ENCODE measurements at regions not wholly inside any gene's neighbourhood (a gene's known extent, or its start where the extent isn't known, plus 50 kb on each side); places are given as distances from the start of the nearest gene placed in this dataset.

GRCh38 chr12:88977115-88977514 lies 375.2 kb downstream of the DUSP6 start:
- Histone ChIP-seq H3K4me1 (ENCODE audit: control insufficient read depth in 2 of 2, insufficient read depth in 1 of 2, low read depth in 1 of 2, low read length in 2 of 2) (no peaks in the 10 kb centered on the region), H3K4me2 (ENCODE audit: insufficient read depth, low read length, poor library complexity, severe bottlenecking) (no peak overlapping the region), H3K4ac (ENCODE audit: low read length) (no peak overlapping the region), H2BK120ac (ENCODE audit: low read depth, low read length) (no peak overlapping the region), H3K36me3 (replicated peaks in 1 of 2; ENCODE audit: control insufficient read depth in 2 of 2, insufficient read depth in 2 of 2, low read length in 2 of 2) (no peaks in the 10 kb centered on the region), H3K4me3 (ENCODE audit: low read length in 2 of 2) (no peak overlapping the region), H3K18ac (ENCODE audit: low read length) (no peak overlapping the region), H3K14ac (ENCODE audit: low read length) (no peak overlapping the region), H4K91ac (ENCODE audit: low read depth, low read length, poor library complexity) (no peak overlapping the region), H3K23ac (ENCODE audit: low read depth, low read length, poor library complexity) (no peak overlapping the region), H3K27me3 (ENCODE audit: control insufficient read depth in 3 of 3, insufficient read depth in 3 of 3, low read depth in 1 of 3, low read length in 3 of 3) (no peaks in the 10 kb centered on the region), H2AK5ac (ENCODE audit: low read depth, low read length) (no peak overlapping the region), H2BK5ac (ENCODE audit: low read length) (no peak overlapping the region), H2BK15ac (ENCODE audit: low read length) (no peak overlapping the region), H3K9ac (ENCODE audit: low read depth, low read length, poor library complexity) (no peak overlapping the region), H3K27ac (replicated peaks; ENCODE audit: low read length) (no peak overlapping the region), H2BK12ac (ENCODE audit: low read length) (no peak overlapping the region), H3K9me3 (replicated peaks in 1 of 2; ENCODE audit: control insufficient read depth in 2 of 2, insufficient read depth in 1 of 2, low read depth in 1 of 2, low read length in 2 of 2) (no peaks in the 10 kb centered on the region), H2AFZ (ENCODE audit: low read length) (no peak overlapping the region), H4K8ac (ENCODE audit: low read depth, low read length) (no peak overlapping the region), H3K79me1 (ENCODE audit: low read depth, low read length) (no peaks in the 10 kb centered on the region)
- DNase-seq (ENCODE audit: low spot score): no peak
- WGBS, 2 donors (ENCODE audit: extremely low coverage in 2 of 2, insufficient read length in 2 of 2, insufficient replicate concordance in 1 of 2): no CpG with 5 or more reads among the region's 2 CpGs

GRCh38 chr12:88973998-88974397 lies 378.3 kb downstream of the DUSP6 start:
- WGBS, 2 donors (ENCODE audit: extremely low coverage in 2 of 2, insufficient read length in 2 of 2, insufficient replicate concordance in 1 of 2): no CpG with 5 or more reads among the region's 1 CpG
- no peak overlapping the region for H4K91ac ChIP-seq (ENCODE audit: low read depth, low read length, poor library complexity)
- no peak for DNase-seq (ENCODE audit: low spot score)

GRCh38 chr12:88970740-88971139 lies 381.6 kb downstream of the DUSP6 start:
- no peaks in the 10 kb centered on the region for H3K36me3 ChIP-seq (replicated peaks in 1 of 2; ENCODE audit: control insufficient read depth in 2 of 2, insufficient read depth in 2 of 2, low read length in 2 of 2)
- WGBS, 2 donors (ENCODE audit: extremely low coverage in 2 of 2, insufficient read length in 2 of 2, insufficient replicate concordance in 1 of 2): no CpG with 5 or more reads among the region's 1 CpG
- no peak overlapping the region for H2BK15ac ChIP-seq (ENCODE audit: low read length)

More at GRCh38 chr12:88973998-88974397, 378.3 kb downstream of the DUSP6 start:
- no peak overlapping the region for H3K9ac ChIP-seq (ENCODE audit: low read depth, low read length, poor library complexity)
- H2BK12ac ChIP-seq (ENCODE audit: low read length): no peak overlapping the region
- H3K79me1 ChIP-seq (ENCODE audit: low read depth, low read length): no peaks in the 10 kb centered on the region
- no peak overlapping the region for H2BK5ac ChIP-seq (ENCODE audit: low read length)
- H2BK15ac ChIP-seq (ENCODE audit: low read length): no peak overlapping the region
- H3K14ac ChIP-seq (ENCODE audit: low read length): no peak overlapping the region
- no peaks in the 10 kb centered on the region for H3K4me1 ChIP-seq (ENCODE audit: control insufficient read depth in 2 of 2, insufficient read depth in 1 of 2, low read depth in 1 of 2, low read length in 2 of 2)
- H2BK120ac ChIP-seq (ENCODE audit: low read depth, low read length): no peak overlapping the region
- H3K4me3 ChIP-seq (ENCODE audit: low read length in 2 of 2): no peak overlapping the region
- no peaks in the 10 kb centered on the region for H3K27me3 ChIP-seq (ENCODE audit: control insufficient read depth in 3 of 3, insufficient read depth in 3 of 3, low read depth in 1 of 3, low read length in 3 of 3)
- H3K4me2 ChIP-seq (ENCODE audit: insufficient read depth, low read length, poor library complexity, severe bottlenecking): no peak overlapping the region
- no peaks in the 10 kb centered on the region for H3K9me3 ChIP-seq (replicated peaks in 1 of 2; ENCODE audit: control insufficient read depth in 2 of 2, insufficient read depth in 1 of 2, low read depth in 1 of 2, low read length in 2 of 2)
- H3K23ac ChIP-seq (ENCODE audit: low read depth, low read length, poor library complexity): no peak overlapping the region
- no peaks in the 10 kb centered on the region for H3K36me3 ChIP-seq (replicated peaks in 1 of 2; ENCODE audit: control insufficient read depth in 2 of 2, insufficient read depth in 2 of 2, low read length in 2 of 2)
- H3K27ac ChIP-seq (replicated peaks; ENCODE audit: low read length): no peak overlapping the region
- no peak overlapping the region for H4K8ac ChIP-seq (ENCODE audit: low read depth, low read length)
- H2AK5ac ChIP-seq (ENCODE audit: low read depth, low read length): no peak overlapping the region
- H3K18ac ChIP-seq (ENCODE audit: low read length): no peak overlapping the region
- H3K4ac ChIP-seq (ENCODE audit: low read length): no peak overlapping the region
- H2AFZ ChIP-seq (ENCODE audit: low read length): no peak overlapping the region

GRCh38 chr12:88969127-88969526 lies 383.2 kb downstream of the DUSP6 start:
- H3K4me1 ChIP-seq (ENCODE audit: control insufficient read depth in 2 of 2, insufficient read depth in 1 of 2, low read depth in 1 of 2, low read length in 2 of 2): no peaks in the 10 kb centered on the region
- H3K27ac ChIP-seq (replicated peaks; ENCODE audit: low read length): no peak overlapping the region
- H4K8ac ChIP-seq (ENCODE audit: low read depth, low read length): no peak overlapping the region
- H3K4me2 ChIP-seq (ENCODE audit: insufficient read depth, low read length, poor library complexity, severe bottlenecking): no peak overlapping the region
- H4K91ac ChIP-seq (ENCODE audit: low read depth, low read length, poor library complexity): no peak overlapping the region
- no peak overlapping the region for H3K18ac ChIP-seq (ENCODE audit: low read length)
- H2AFZ ChIP-seq (ENCODE audit: low read length): no peak overlapping the region
- no peak overlapping the region for H2BK5ac ChIP-seq (ENCODE audit: low read length)
- H3K9me3 ChIP-seq (replicated peaks in 1 of 2; ENCODE audit: control insufficient read depth in 2 of 2, insufficient read depth in 1 of 2, low read depth in 1 of 2, low read length in 2 of 2): no peaks in the 10 kb centered on the region
- no peak overlapping the region for H2AK5ac ChIP-seq (ENCODE audit: low read depth, low read length)
- H2BK120ac ChIP-seq (ENCODE audit: low read depth, low read length): no peak overlapping the region
- H3K79me1 ChIP-seq (ENCODE audit: low read depth, low read length): no peaks in the 10 kb centered on the region
- WGBS, 2 donors (ENCODE audit: extremely low coverage in 2 of 2, insufficient read length in 2 of 2, insufficient replicate concordance in 1 of 2): no CpG with 5 or more reads among the region's 5 CpGs
- H3K36me3 ChIP-seq (replicated peaks in 1 of 2; ENCODE audit: control insufficient read depth in 2 of 2, insufficient read depth in 2 of 2, low read length in 2 of 2): no peaks in the 10 kb centered on the region
- no peak overlapping the region for H3K4me3 ChIP-seq (ENCODE audit: low read length in 2 of 2)
- H3K27me3 ChIP-seq (ENCODE audit: control insufficient read depth in 3 of 3, insufficient read depth in 3 of 3, low read depth in 1 of 3, low read length in 3 of 3): no peaks in the 10 kb centered on the region
- H3K9ac ChIP-seq (ENCODE audit: low read depth, low read length, poor library complexity): no peak overlapping the region
- H3K14ac ChIP-seq (ENCODE audit: low read length): no peak overlapping the region
- H2BK12ac ChIP-seq (ENCODE audit: low read length): no peak overlapping the region
- no peak overlapping the region for H2BK15ac ChIP-seq (ENCODE audit: low read length)
- DNase-seq (ENCODE audit: low spot score): no peak
- no peak overlapping the region for H3K23ac ChIP-seq (ENCODE audit: low read depth, low read length, poor library complexity)
- no peak overlapping the region for H3K4ac ChIP-seq (ENCODE audit: low read length)

More at GRCh38 chr12:88970740-88971139, 381.6 kb downstream of the DUSP6 start:
- Histone ChIP-seq H3K18ac (ENCODE audit: low read length) (no peak overlapping the region), H4K91ac (ENCODE audit: low read depth, low read length, poor library complexity) (no peak overlapping the region), H3K27ac (replicated peaks; ENCODE audit: low read length) (no peak overlapping the region), H2AFZ (ENCODE audit: low read length) (no peak overlapping the region), H2BK120ac (ENCODE audit: low read depth, low read length) (no peak overlapping the region), H3K79me1 (ENCODE audit: low read depth, low read length) (no peaks in the 10 kb centered on the region), H3K9ac (ENCODE audit: low read depth, low read length, poor library complexity) (no peak overlapping the region), H2BK12ac (ENCODE audit: low read length) (no peak overlapping the region), H3K27me3 (ENCODE audit: control insufficient read depth in 3 of 3, insufficient read depth in 3 of 3, low read depth in 1 of 3, low read length in 3 of 3) (no peaks in the 10 kb centered on the region), H4K8ac (ENCODE audit: low read depth, low read length) (no peak overlapping the region), H3K4me3 (ENCODE audit: low read length in 2 of 2) (no peak overlapping the region), H3K4me1 (ENCODE audit: control insufficient read depth in 2 of 2, insufficient read depth in 1 of 2, low read depth in 1 of 2, low read length in 2 of 2) (no peaks in the 10 kb centered on the region), H3K4me2 (ENCODE audit: insufficient read depth, low read length, poor library complexity, severe bottlenecking) (no peak overlapping the region), H2AK5ac (ENCODE audit: low read depth, low read length) (no peak overlapping the region), H3K23ac (ENCODE audit: low read depth, low read length, poor library complexity) (no peak overlapping the region), H3K14ac (ENCODE audit: low read length) (no peak overlapping the region), H2BK5ac (ENCODE audit: low read length) (no peak overlapping the region), H3K4ac (ENCODE audit: low read length) (no peak overlapping the region), H3K9me3 (replicated peaks in 1 of 2; ENCODE audit: control insufficient read depth in 2 of 2, insufficient read depth in 1 of 2, low read depth in 1 of 2, low read length in 2 of 2) (no peaks in the 10 kb centered on the region)
- no peak for DNase-seq (ENCODE audit: low spot score)

Measured in neuronal stem cell (in vitro differentiated cells).